GM12872 (cell line): ENCODE measurements at regions not wholly inside any gene's neighbourhood (a gene's known extent, or its start where the extent isn't known, plus 50 kb on each side); places are given as distances from the start of the nearest gene placed in this dataset.

Source experiments
- TF ChIP-seq, protein P1 (sequence below): IDR thresholded peaks from 3 replicates; pipeline ENCODE4 v1.5.1; 2011; ENCODE audit warnings: low read depth, mild to moderate bottlenecking, low read length, moderate library complexity; ENCODE audit not compliant: insufficient read depth

GRCh38 chr18:45207328-45207727 is 407.9 kb upstream of the SLC14A2 start:
- TF ChIP-seq, protein P1, sequence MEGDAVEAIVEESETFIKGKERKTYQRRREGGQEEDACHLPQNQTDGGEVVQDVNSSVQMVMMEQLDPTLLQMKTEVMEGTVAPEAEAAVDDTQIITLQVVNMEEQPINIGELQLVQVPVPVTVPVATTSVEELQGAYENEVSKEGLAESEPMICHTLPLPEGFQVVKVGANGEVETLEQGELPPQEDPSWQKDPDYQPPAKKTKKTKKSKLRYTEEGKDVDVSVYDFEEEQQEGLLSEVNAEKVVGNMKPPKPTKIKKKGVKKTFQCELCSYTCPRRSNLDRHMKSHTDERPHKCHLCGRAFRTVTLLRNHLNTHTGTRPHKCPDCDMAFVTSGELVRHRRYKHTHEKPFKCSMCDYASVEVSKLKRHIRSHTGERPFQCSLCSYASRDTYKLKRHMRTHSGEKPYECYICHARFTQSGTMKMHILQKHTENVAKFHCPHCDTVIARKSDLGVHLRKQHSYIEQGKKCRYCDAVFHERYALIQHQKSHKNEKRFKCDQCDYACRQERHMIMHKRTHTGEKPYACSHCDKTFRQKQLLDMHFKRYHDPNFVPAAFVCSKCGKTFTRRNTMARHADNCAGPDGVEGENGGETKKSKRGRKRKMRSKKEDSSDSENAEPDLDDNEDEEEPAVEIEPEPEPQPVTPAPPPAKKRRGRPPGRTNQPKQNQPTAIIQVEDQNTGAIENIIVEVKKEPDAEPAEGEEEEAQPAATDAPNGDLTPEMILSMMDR, result no peak

- TF ChIP-seq, protein P1, result no peak
Measured at GRCh38 chr18:45208164-45208563, 407.1 kb upstream of the SLC14A2 start.

DNA sequence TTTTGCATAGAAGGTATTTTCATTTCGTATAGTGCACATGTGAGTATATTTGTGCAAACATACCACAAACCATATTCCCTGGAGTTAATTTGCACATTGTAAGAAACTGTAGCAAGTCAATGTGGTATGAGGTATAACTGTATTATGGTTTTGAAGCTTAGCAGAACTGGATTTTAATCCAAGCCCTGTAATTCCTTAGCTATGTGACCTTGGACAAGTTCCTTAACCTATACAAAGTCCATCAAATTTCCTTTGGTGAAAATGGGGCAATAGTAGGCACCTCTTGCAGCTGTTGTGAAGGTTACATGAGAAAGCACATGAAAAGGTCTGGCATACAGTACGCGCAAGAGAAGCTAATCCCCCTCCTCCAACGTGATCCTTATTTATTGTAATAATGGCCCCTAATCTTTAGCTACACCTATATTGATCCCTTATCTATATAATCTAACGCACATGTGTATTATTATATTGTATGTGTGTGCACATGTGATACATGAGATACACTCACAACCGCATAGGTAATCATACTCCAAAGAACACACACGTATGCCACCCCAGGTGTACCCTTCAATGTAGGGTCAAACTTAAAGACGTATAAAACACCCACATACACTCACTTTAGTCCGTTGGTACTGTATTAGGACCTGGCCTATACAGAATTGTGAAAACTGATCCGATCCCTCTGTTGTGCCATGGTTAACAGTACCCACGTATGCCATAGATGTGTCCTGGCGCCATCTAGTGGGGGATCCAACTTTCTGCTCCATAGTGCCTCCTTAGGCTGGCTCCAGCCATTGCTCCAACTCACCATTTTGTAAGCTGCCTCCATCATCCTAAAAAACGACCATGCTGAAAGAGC is 402.9 kb upstream of the SLC14A2 start:
- TF ChIP-seq, protein P1, result peak; percentile 100

DNA sequence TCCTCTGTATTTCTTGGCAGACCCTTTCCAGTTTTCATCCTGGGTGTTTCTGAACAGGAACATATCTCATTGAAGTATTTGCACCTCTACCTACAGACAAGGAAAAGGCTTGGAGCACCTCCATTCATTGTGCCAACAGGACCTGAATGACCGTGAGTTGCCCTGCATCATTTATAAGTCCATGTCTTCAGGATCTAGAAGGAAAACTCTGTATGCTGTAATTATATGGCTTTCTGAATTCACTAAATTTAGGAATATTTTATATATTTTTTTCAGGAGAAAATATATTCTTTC is 402.3 kb upstream of the SLC14A2 start:
- TF ChIP-seq, protein P1, result no peak

- TF ChIP-seq, protein P1, result no peak
Measured at GRCh38 chr18:45218436-45218835, 396.8 kb upstream of the SLC14A2 start.

DNA sequence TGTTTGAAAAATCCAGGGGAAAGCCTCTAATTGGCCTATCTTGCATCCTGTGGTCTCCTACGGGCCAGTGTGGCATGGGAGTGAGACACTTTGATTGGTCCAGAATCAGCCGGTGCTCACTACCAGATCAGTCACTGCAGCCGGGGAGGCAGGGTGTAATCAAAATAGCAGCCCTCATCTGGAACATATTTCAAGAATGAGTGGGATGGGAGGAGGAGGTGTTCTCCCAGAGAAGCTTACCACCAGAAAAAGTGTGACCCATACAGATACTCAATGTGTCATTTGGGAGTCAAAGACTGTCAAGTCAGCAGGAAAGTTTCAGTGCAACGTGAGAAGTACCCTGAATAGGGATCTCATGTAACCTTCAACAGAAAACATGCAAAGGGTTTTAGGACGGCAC is 393.9 kb upstream of the SLC14A2 start:
- TF ChIP-seq, protein P1, result no peak

DNA sequence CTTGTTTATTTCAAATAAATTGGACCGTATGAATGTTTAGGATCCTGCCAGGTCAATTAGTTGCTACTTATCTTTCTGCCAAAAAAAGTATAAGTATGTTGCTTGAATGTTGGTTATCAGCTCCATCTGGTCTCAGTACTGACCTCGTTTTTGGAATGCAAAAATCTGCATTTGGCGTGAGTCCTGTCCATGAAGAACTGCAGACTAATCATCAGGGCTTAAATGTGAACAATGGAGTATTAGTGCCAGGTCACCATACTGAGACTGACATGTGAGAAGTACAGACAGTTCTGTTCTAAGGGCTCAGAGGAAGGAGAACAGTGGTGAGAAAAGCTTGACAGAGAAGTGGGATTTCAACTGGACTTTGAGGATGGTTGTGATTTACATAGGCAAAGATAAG is 393.1 kb upstream of the SLC14A2 start:
- TF ChIP-seq, protein P1, result no peak
